ENCODE measurements at regions not wholly inside any gene's neighbourhood (a gene's known extent, or its start where the extent isn't known, plus 50 kb on each side); places are given as distances from the start of the nearest gene placed in this dataset.

DNA sequence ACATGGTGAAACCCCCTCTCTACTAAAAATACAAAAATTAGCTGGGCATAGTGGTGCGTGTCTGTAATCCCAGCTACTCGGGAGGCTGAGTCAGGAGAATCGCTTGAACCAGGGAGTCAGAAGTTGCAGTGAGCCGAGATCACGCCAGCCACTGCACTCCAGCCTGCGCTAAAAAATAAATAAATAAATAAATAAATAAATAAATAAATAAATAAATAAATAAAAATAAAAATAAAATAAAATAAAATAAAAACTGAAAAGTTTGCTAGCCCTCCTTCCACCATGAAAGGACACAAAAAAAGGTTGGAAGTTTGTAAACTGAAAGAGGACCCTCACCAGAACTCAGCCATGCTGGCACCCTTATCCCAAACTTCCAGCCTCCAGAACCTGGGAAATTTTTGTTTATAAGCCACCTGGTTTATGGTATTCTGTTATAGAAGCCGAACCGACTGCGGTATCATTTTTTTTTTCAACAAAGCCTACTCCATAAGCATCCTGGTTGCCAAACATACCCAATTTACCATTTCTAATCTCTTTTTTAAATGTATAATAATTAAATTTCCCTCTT is 448.2 kb downstream of the SEMA3D start:
- TF ChIP-seq, protein P1, sequence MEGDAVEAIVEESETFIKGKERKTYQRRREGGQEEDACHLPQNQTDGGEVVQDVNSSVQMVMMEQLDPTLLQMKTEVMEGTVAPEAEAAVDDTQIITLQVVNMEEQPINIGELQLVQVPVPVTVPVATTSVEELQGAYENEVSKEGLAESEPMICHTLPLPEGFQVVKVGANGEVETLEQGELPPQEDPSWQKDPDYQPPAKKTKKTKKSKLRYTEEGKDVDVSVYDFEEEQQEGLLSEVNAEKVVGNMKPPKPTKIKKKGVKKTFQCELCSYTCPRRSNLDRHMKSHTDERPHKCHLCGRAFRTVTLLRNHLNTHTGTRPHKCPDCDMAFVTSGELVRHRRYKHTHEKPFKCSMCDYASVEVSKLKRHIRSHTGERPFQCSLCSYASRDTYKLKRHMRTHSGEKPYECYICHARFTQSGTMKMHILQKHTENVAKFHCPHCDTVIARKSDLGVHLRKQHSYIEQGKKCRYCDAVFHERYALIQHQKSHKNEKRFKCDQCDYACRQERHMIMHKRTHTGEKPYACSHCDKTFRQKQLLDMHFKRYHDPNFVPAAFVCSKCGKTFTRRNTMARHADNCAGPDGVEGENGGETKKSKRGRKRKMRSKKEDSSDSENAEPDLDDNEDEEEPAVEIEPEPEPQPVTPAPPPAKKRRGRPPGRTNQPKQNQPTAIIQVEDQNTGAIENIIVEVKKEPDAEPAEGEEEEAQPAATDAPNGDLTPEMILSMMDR (conservative IDR thresholded peaks at IDR 0.05; ENCODE audit: low read length) = no peak
- TF ChIP-seq EZH2phosphoT487 (IDR thresholded peaks at IDR 0.05; ENCODE audit: borderline replicate concordance) = no peak

All from Loucy (cell line).